H1 (cell line): ENCODE measurements at regions not wholly inside any gene's neighbourhood (a gene's known extent, or its start where the extent isn't known, plus 50 kb on each side); places are given as distances from the start of the nearest gene placed in this dataset.

ENCODE experiments used
- CTCF ChIA-PET: fragments of 300-600 bp; sonication (Branson Sonifier 250); formaldehyde crosslinking; loops from one replicate; lab custom pipeline; 2021; ENCODE audit not compliant: partially characterized antibody; lab: Charles Lee
- POLR2A ChIA-PET: fragments of 300-600 bp; sonication (Branson Sonifier 250); formaldehyde crosslinking; loops from one replicate; lab custom pipeline; 2021; ENCODE audit warnings: inconsistent platforms; ENCODE audit not compliant: partially characterized antibody; lab: Charles Lee
- DNase-seq, 2 experiments: peaks; one replicate each; pipeline versions ENCODE4 v3.0.0 to v3.0.0-alpha.2; 2010 to 2022; ENCODE audit warnings: low spot score in 2 of 2, low read depth in 1 of 2, mixed read lengths in 1 of 2
- FAIRE-seq: peaks from 2 replicates; lab custom pipeline; 2011; peaks lifted over from hg19 to GRCh38; lab: Jason Lieb, UNC
- H2AFZ ChIP-seq: 2 replicates; pipeline ENCODE4 v1.8.1; 2012; ENCODE audit warnings: low read length, inconsistent platforms
- H2AK5ac ChIP-seq: 2 replicates; pipeline ENCODE4 v1.6.1; 2013; ENCODE audit warnings: low read depth, low read length
- H2BK120ac ChIP-seq: replicated peaks from 2 replicates; pipeline ENCODE3; 2013; ENCODE audit warnings: low read depth, low read length, inconsistent platforms
- H2BK12ac ChIP-seq: 2 replicates; pipeline ENCODE4 v1.6.1; 2013; ENCODE audit warnings: low read depth, low read length
- H2BK15ac ChIP-seq: 2 replicates; pipeline ENCODE4 v1.6.1; 2013; ENCODE audit warnings: low read length
- H2BK20ac ChIP-seq: 2 replicates; pipeline ENCODE4 v1.6.1; 2013; ENCODE audit warnings: low read length
- H2BK5ac ChIP-seq: 2 replicates; pipeline ENCODE4 v1.6.1; 2013; ENCODE audit warnings: low read depth, low read length
- H3K14ac ChIP-seq: 2 replicates; pipeline ENCODE4 v1.6.1; 2013; ENCODE audit warnings: inconsistent platforms; ENCODE audit not compliant: insufficient read length
- H3K18ac ChIP-seq: 2 replicates; pipeline ENCODE4 v1.6.1; 2013; ENCODE audit warnings: low read length; ENCODE audit errors: extremely low read depth
- H3K23ac ChIP-seq: 2 replicates; pipeline ENCODE4 v1.6.1; 2013; ENCODE audit warnings: inconsistent platforms; ENCODE audit not compliant: insufficient read length
- H3K23me2 ChIP-seq: 2 replicates; pipeline ENCODE4 v1.6.1; 2013; ENCODE audit warnings: low read depth, low read length
- H3K27ac ChIP-seq: 2 replicates; pipeline ENCODE4 v1.6.1; 2011; ENCODE audit warnings: low read depth, low read length, inconsistent platforms
- H3K27me3 ChIP-seq, 4 experiments: replicated peaks in 1 of 4; 1 replicate in 1 of 4; 2 replicates in 3 of 4; pipeline versions ENCODE4 v1.6.1 to v1.8.1; 2011 to 2013; ENCODE audit warnings: low read length in 3 of 4, mild to moderate bottlenecking in 3 of 4, inconsistent platforms in 2 of 4, mixed read lengths in 2 of 4, moderate library complexity in 1 of 4; ENCODE audit not compliant: control insufficient read depth in 3 of 4, insufficient read depth in 3 of 4; ENCODE audit errors: extremely low read depth in 1 of 4
- H3K36me3 ChIP-seq, 4 experiments: 2 replicates each; pipeline versions ENCODE4 v1.6.1 to v1.8.1; 2011 to 2013; ENCODE audit warnings: mild to moderate bottlenecking in 4 of 4, low read length in 3 of 4, moderate library complexity in 2 of 4, control low read depth in 1 of 4, inconsistent platforms in 1 of 4; ENCODE audit not compliant: insufficient read depth in 4 of 4, control insufficient read depth in 2 of 4
- H3K4ac ChIP-seq: replicated peaks from 2 replicates; pipeline ENCODE3; 2013; ENCODE audit warnings: low read length, low read depth, mixed read lengths, inconsistent platforms; ENCODE audit not compliant: insufficient read length
- H3K4me1 ChIP-seq, 4 experiments: replicated peaks in 1 of 4; 1 replicate in 1 of 4; 2 replicates in 3 of 4; pipeline versions ENCODE4 v1.6.1 to v1.8.1; 2011 to 2013; ENCODE audit warnings: low read length in 3 of 4, inconsistent platforms in 2 of 4, mixed read lengths in 1 of 4; ENCODE audit not compliant: insufficient read depth in 4 of 4, control insufficient read depth in 3 of 4
- H3K4me2 ChIP-seq, 2 experiments: 2 replicates each; pipeline versions ENCODE4 v1.6.1 to v1.8.1; 2011 to 2013; ENCODE audit warnings: low read depth in 2 of 2, low read length in 2 of 2, control low read depth in 1 of 2, inconsistent platforms in 1 of 2, mild to moderate bottlenecking in 1 of 2; ENCODE audit not compliant: insufficient read depth in 1 of 2
- H3K4me3 ChIP-seq, 4 experiments: fragments of 200-600, 300-600 bp in 1 of 4; sonication (generic), shearing (Covaris generic), sonication (Bioruptor Twin) in 1 of 4; 2 replicates each; pipeline versions ENCODE4 v1.5.1 to v1.8.1; 2011 to 2016; ENCODE audit warnings: low read length in 4 of 4, low read depth in 3 of 4, control low read depth in 2 of 4, inconsistent platforms in 2 of 4, mild to moderate bottlenecking in 2 of 4, mixed read lengths in 1 of 4, moderate library complexity in 1 of 4; ENCODE audit not compliant: insufficient read depth in 2 of 4; ENCODE audit errors: extremely low read depth in 1 of 4
- H3K56ac ChIP-seq: replicated peaks from 2 replicates; pipeline ENCODE3; 2013; ENCODE audit warnings: low read depth, mild to moderate bottlenecking, mixed read lengths, low read length, inconsistent platforms; ENCODE audit not compliant: insufficient read length
- H3K79me1 ChIP-seq: 2 replicates; pipeline ENCODE4 v1.6.1; 2013; ENCODE audit warnings: low read depth, low read length, control low read depth
- H3K79me2 ChIP-seq, 2 experiments: 2 replicates each; pipeline versions ENCODE4 v1.6.1 to v1.8.1; 2012 to 2013; ENCODE audit warnings: low read length in 2 of 2, mild to moderate bottlenecking in 2 of 2, inconsistent platforms in 1 of 2; ENCODE audit not compliant: insufficient read depth in 2 of 2, control insufficient read depth in 1 of 2
- H3K9ac ChIP-seq, 4 experiments: replicated peaks in 1 of 4; 1 replicate in 1 of 4; 2 replicates in 3 of 4; pipeline versions ENCODE4 v1.6.1 to v1.8.1; 2011 to 2013; ENCODE audit warnings: low read depth in 3 of 4, low read length in 3 of 4, control low read depth in 2 of 4, mild to moderate bottlenecking in 2 of 4, moderate library complexity in 2 of 4, inconsistent platforms in 1 of 4; ENCODE audit errors: extremely low read depth in 1 of 4
- H3K9me3 ChIP-seq, 2 experiments: 2 replicates each; pipeline versions ENCODE4 v1.6.1 to v1.8.1; 2012 to 2013; ENCODE audit warnings: mild to moderate bottlenecking in 2 of 2, moderate library complexity in 2 of 2, control low read depth in 1 of 2, inconsistent platforms in 1 of 2, low read depth in 1 of 2, low read length in 1 of 2, mixed read lengths in 1 of 2; ENCODE audit not compliant: insufficient read depth in 2 of 2
- H4K20me1 ChIP-seq, 2 experiments: replicated peaks in 1 of 2; 2 replicates each; pipeline versions ENCODE3 to v1.8.1; 2011 to 2013; ENCODE audit warnings: inconsistent platforms in 2 of 2, low read length in 2 of 2, mild to moderate bottlenecking in 1 of 2; ENCODE audit not compliant: insufficient read depth in 2 of 2, control insufficient read depth in 1 of 2
- H4K5ac ChIP-seq: 2 replicates; pipeline ENCODE4 v1.6.1; 2013; ENCODE audit warnings: low read length, low read depth, mixed read lengths, inconsistent platforms; ENCODE audit not compliant: insufficient read length
- H4K8ac ChIP-seq: 2 replicates; pipeline ENCODE4 v1.8.0; 2013; ENCODE audit warnings: mild to moderate bottlenecking, moderate library complexity, low read length, inconsistent platforms; ENCODE audit not compliant: insufficient read depth; ENCODE audit errors: extremely low read depth
- H4K91ac ChIP-seq: replicated peaks from 2 replicates; pipeline ENCODE3; 2013; ENCODE audit warnings: low read length, mixed read lengths, inconsistent platforms; ENCODE audit not compliant: insufficient read length
- CBX8 ChIP-seq: fragments of 300-800, 300-1000 bp; sonication (generic); IDR thresholded peaks from 2 replicates; pipeline ENCODE4 v1.7.1; 2016; ENCODE audit warnings: low read depth, low read length, borderline replicate concordance
- EP300 ChIP-seq, 2 experiments: IDR thresholded peaks; 1 replicate in 1 of 2; 2 replicates in 1 of 2; pipeline ENCODE4 v1.6.1; 2011 to 2012; ENCODE audit warnings: low read depth in 2 of 2, low read length in 2 of 2, mild to moderate bottlenecking in 2 of 2, borderline replicate concordance in 1 of 2, inconsistent platforms in 1 of 2, moderate library complexity in 1 of 2
- KDM4A ChIP-seq: IDR thresholded peaks from one replicate; pipeline ENCODE4 v1.7.1; 2012; ENCODE audit warnings: low read depth, mild to moderate bottlenecking, moderate library complexity, low read length, inconsistent platforms; ENCODE audit not compliant: severe bottlenecking
- POU5F1 ChIP-seq: IDR thresholded peaks from 2 replicates; pipeline ENCODE4 v1.6.1; 2011; ENCODE audit warnings: low read depth, mild to moderate bottlenecking, low read length, moderate library complexity
- SUZ12 ChIP-seq: fragments of 200-600 bp; sonication (generic); IDR thresholded peaks from 2 replicates; pipeline ENCODE4 v1.6.1; 2012; ENCODE audit warnings: mild to moderate bottlenecking, inconsistent platforms, low read length, moderate library complexity, mixed read lengths
- ZNF274 ChIP-seq: IDR thresholded peaks from 2 replicates; pipeline ENCODE4 v1.7.0; 2012; ENCODE audit warnings: low read length, borderline replicate concordance; ENCODE audit errors: extremely low read depth
- WGBS, 2 experiments: shearing (Covaris generic) in 1 of 2; methylation state at CpG; one replicate each; pipeline versions ENCODE4 v1.1.6 to v1.1.7; 2013 to 2015; ENCODE audit warnings: low lambda C conversion rate in 2 of 2, mixed read lengths in 2 of 2, inconsistent platforms in 1 of 2, low coverage in 1 of 2, missing lambda C conversion rate in 1 of 2; ENCODE audit not compliant: insufficient replicate concordance in 2 of 2, insufficient coverage in 1 of 2, insufficient read length in 1 of 2; ENCODE audit errors: extremely low coverage in 1 of 2, missing lambda C conversion rate in 1 of 2; 5-methylcytosine and 5-hydroxymethylcytosine counted together
- TF ChIP-seq, protein P1 (sequence below): IDR thresholded peaks from 2 replicates; pipeline ENCODE4 v1.6.1; 2012; ENCODE audit warnings: inconsistent platforms
- TF ChIP-seq, protein P2 (sequence below): IDR thresholded peaks from 2 replicates; pipeline ENCODE4 v1.6.1; 2012; ENCODE audit warnings: low read length, inconsistent platforms

DNA sequence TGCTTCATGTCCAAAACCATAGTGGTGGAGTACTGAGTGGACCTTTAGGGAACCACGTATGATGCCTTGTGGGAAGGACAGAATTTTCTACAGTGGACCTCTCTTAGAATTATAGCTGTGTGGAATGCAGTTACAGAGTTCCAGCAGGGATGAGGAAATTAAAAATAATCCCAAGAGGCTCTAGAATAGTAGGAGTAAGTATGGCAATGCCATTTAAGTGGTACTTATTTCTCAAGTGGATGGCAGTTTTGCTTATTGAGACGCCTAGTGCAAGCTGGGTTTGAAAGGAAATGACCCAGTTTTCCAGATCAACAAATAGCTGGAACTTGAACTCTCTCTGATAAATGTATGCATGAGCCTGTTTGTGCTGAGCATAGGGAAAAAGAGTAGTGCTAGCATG, 431.6 kb downstream of the PRR16 start:
- Histone ChIP-seq H2AK5ac (no peak overlapping the region), H4K5ac (no peak overlapping the region), H2BK15ac (no peak overlapping the region), H2AFZ (no peak overlapping the region; the same call in 1 of the 2 replicates), H3K36me3 (no peaks in the 10 kb centered on the region), H4K20me1 (no peaks in the 10 kb centered on the region), H3K14ac (no peak overlapping the region), H3K79me1 (no peaks in the 10 kb centered on the region), H3K79me2 (no peaks in the 10 kb centered on the region), H3K23ac (no peak overlapping the region), H3K18ac (no peak overlapping the region), H3K27me3 (no peaks in the 10 kb centered on the region), H3K9me3 (no peaks in the 10 kb centered on the region), H3K9ac (no peak overlapping the region), H2BK12ac (no peak overlapping the region), H3K4me3 (no peak overlapping the region), H3K23me2 (no peaks in the 10 kb centered on the region), H3K27ac (no peak overlapping the region), H3K4me2 (no peak overlapping the region), H3K56ac (no peak overlapping the region), H2BK5ac (no peak overlapping the region), H3K4me1 (no peaks in the 10 kb centered on the region), H2BK120ac (no peak overlapping the region), H3K4ac (no peak overlapping the region), H2BK20ac (no peak overlapping the region), H4K8ac (no peak overlapping the region), H4K91ac (no peak overlapping the region)
- DNase-seq: no peak
- CTCF ChIA-PET: no interaction called here
- FAIRE-seq: no peak
- WGBS, 2 experiments: 90% methylated on average over 2 of the region's 2 CpGs; no CpG with 5 or more reads in 1 of the 2 experiments
- POLR2A ChIA-PET: no interaction called here
- TF ChIP-seq CBX8 (no peak), SUZ12 (no peak), EP300 (IDR thresholded peaks at IDR 0.05; ENCODE audit: borderline replicate concordance in 1 of 2, low read depth in 2 of 2, low read length in 2 of 2) (no peak), ZNF274 (no peak), KDM4A (no peak), POU5F1 (no peak)
- TF ChIP-seq, protein P1, sequence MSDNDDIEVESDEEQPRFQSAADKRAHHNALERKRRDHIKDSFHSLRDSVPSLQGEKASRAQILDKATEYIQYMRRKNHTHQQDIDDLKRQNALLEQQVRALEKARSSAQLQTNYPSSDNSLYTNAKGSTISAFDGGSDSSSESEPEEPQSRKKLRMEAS: no peak
- TF ChIP-seq, protein P2, sequence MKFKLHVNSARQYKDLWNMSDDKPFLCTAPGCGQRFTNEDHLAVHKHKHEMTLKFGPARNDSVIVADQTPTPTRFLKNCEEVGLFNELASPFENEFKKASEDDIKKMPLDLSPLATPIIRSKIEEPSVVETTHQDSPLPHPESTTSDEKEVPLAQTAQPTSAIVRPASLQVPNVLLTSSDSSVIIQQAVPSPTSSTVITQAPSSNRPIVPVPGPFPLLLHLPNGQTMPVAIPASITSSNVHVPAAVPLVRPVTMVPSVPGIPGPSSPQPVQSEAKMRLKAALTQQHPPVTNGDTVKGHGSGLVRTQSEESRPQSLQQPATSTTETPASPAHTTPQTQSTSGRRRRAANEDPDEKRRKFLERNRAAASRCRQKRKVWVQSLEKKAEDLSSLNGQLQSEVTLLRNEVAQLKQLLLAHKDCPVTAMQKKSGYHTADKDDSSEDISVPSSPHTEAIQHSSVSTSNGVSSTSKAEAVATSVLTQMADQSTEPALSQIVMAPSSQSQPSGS: no peak
